ENCODE measurements at regions not wholly inside any gene's neighbourhood (a gene's known extent, or its start where the extent isn't known, plus 50 kb on each side); places are given as distances from the start of the nearest gene placed in this dataset.

GRCh38 chr4:14711259-14711658 is 291.0 kb upstream of the CPEB2 start:
- no peaks in the 10 kb centered on the region for H3K9me3 Mint-ChIP-seq
- Histone ChIP-seq H4K20me1 (ENCODE audit: low read depth) (no peaks in the 10 kb centered on the region), H3K79me2 (ENCODE audit: low read depth) (no peaks in the 10 kb centered on the region), H3K27ac (no peak overlapping the region), H3K36me3 (no peaks in the 10 kb centered on the region), H3K4me1 (no peaks in the 10 kb centered on the region), H3K9me3 (ENCODE audit: low read depth) (no peaks in the 10 kb centered on the region), H3K9ac (no peak overlapping the region), H3K4me3 (no peak overlapping the region), H2AFZ (replicated peaks) (no peak overlapping the region), H3F3A (ENCODE audit: low read depth) (no peaks in the 10 kb centered on the region), H3K4me2 (no peak overlapping the region), H3K27me3 (no peaks in the 10 kb centered on the region)
- no peak for TF ChIP-seq CTCF (IDR thresholded peaks at IDR 0.05)
- TF ChIP-seq EZH2 (IDR thresholded peaks at IDR 0.05), result no peak
- no peak for TF ChIP-seq EZH2phosphoT487 (IDR thresholded peaks at IDR 0.05)
- no peaks in the 10 kb centered on the region for H3K4me1 Mint-ChIP-seq
- H3K36me3 Mint-ChIP-seq, result no peaks in the 10 kb centered on the region
- H3K4me3 Mint-ChIP-seq, result no peak overlapping the region
- DNase-seq (ENCODE audit: low spot score), result no peak
- H3K27me3 Mint-ChIP-seq (ENCODE audit: insufficient read depth, low read depth), result peaks cover 2% of the 10 kb centered on the region
- no peak overlapping the region for H3K27ac Mint-ChIP-seq

GRCh38 chr4:14716691-14717090 is 285.6 kb upstream of the CPEB2 start:
- H3K27me3 Mint-ChIP-seq (ENCODE audit: insufficient read depth, low read depth), result peaks cover 6% of the 10 kb centered on the region
- TF ChIP-seq CTCF (IDR thresholded peaks at IDR 0.05) (no peak), EZH2phosphoT487 (IDR thresholded peaks at IDR 0.05) (no peak)
- Histone ChIP-seq H3K27me3 (no peaks in the 10 kb centered on the region), H3F3A (ENCODE audit: low read depth) (no peaks in the 10 kb centered on the region), H3K27ac (no peak overlapping the region), H3K79me2 (ENCODE audit: low read depth) (no peaks in the 10 kb centered on the region), H3K9ac (no peak overlapping the region), H3K36me3 (no peaks in the 10 kb centered on the region), H3K4me3 (no peak overlapping the region), H3K9me3 (ENCODE audit: low read depth) (no peaks in the 10 kb centered on the region), H2AFZ (replicated peaks) (no peak overlapping the region), H3K4me2 (no peak overlapping the region), H4K20me1 (ENCODE audit: low read depth) (no peaks in the 10 kb centered on the region), H3K4me1 (no peaks in the 10 kb centered on the region)
- DNase-seq (ENCODE audit: low spot score), result no peak
- no peak overlapping the region for H3K27ac Mint-ChIP-seq
- H3K4me1 Mint-ChIP-seq, result no peaks in the 10 kb centered on the region
- H3K9me3 Mint-ChIP-seq, result no peaks in the 10 kb centered on the region
- H3K4me3 Mint-ChIP-seq, result no peak overlapping the region
- no peaks in the 10 kb centered on the region for H3K36me3 Mint-ChIP-seq

- Histone ChIP-seq H3K4me1 (no peaks in the 10 kb centered on the region), H3K4me2 (no peak overlapping the region)
Measured at GRCh38 chr4:14719053-14719452, 283.2 kb upstream of the CPEB2 start.

More at GRCh38 chr4:14719053-14719452, 283.2 kb upstream of the CPEB2 start:
- Histone ChIP-seq H3F3A (ENCODE audit: low read depth) (no peaks in the 10 kb centered on the region), H3K36me3 (no peaks in the 10 kb centered on the region), H4K20me1 (ENCODE audit: low read depth) (no peaks in the 10 kb centered on the region), H3K9me3 (ENCODE audit: low read depth) (no peaks in the 10 kb centered on the region), H3K27ac (no peak overlapping the region), H3K4me3 (no peak overlapping the region), H3K9ac (no peak overlapping the region), H2AFZ (replicated peaks) (no peak overlapping the region), H3K79me2 (ENCODE audit: low read depth) (no peaks in the 10 kb centered on the region), H3K27me3 (no peaks in the 10 kb centered on the region)
- DNase-seq (ENCODE audit: low spot score), result no peak
- Mint-ChIP-seq H3K27ac (no peak overlapping the region), H3K27me3 (ENCODE audit: insufficient read depth, low read depth) (peaks cover 4% of the 10 kb centered on the region), H3K9me3 (peaks cover 3% of the 10 kb centered on the region), H3K4me1 (no peaks in the 10 kb centered on the region), H3K36me3 (no peaks in the 10 kb centered on the region), H3K4me3 (no peak overlapping the region)
- TF ChIP-seq EZH2 (IDR thresholded peaks at IDR 0.05), result no peak
- TF ChIP-seq CTCF (IDR thresholded peaks at IDR 0.05), result no peak
- no peak for TF ChIP-seq EZH2phosphoT487 (IDR thresholded peaks at IDR 0.05)
